ENCODE measurements at regions not wholly inside any gene's neighbourhood (a gene's known extent, or its start where the extent isn't known, plus 50 kb on each side); places are given as distances from the start of the nearest gene placed in this dataset.

GRCh38 chr12:92089559-92089958 is 56.1 kb downstream of the BTG1 start:
- DNase-seq (ENCODE audit: low spot score): no peak
- Mint-ChIP-seq H3K27ac (no peak overlapping the region), H3K4me1 (ENCODE audit: low read depth) (peaks cover 11% of the 10 kb centered on the region), H3K27me3 (ENCODE audit: low read depth) (no peaks in the 10 kb centered on the region), H3K36me3 (ENCODE audit: low read depth) (peaks cover 6% of the 10 kb centered on the region), H3K4me3 (no peak overlapping the region), H3K9me3 (no peaks in the 10 kb centered on the region)

DNA sequence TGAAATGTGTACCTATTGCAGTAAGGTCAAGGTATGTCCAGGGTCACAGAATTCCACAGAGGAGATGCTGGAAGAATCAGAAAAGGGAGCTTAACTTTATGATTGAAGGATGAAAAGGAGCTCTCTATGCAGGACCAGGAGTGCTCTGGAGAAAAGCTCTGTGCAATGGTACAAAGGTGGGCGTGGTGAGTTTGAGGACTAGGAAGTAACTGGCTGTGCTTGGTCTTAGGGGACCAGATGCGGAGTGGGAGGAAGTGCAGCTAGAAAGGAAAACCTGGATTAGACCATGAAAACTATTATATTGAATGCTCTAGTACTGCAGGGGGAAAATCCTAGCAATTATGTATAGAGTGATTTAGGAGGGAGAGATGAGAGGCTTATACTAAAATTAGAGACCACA is 56.8 kb downstream of the BTG1 start:
- Mint-ChIP-seq H3K4me3 (no peak overlapping the region), H3K27me3 (ENCODE audit: low read depth) (no peaks in the 10 kb centered on the region), H3K4me1 (ENCODE audit: low read depth) (peaks cover 9% of the 10 kb centered on the region), H3K36me3 (ENCODE audit: low read depth) (peaks cover 6% of the 10 kb centered on the region), H3K27ac (no peak overlapping the region), H3K9me3 (no peaks in the 10 kb centered on the region)
- DNase-seq (ENCODE audit: low spot score): no peak

DNA sequence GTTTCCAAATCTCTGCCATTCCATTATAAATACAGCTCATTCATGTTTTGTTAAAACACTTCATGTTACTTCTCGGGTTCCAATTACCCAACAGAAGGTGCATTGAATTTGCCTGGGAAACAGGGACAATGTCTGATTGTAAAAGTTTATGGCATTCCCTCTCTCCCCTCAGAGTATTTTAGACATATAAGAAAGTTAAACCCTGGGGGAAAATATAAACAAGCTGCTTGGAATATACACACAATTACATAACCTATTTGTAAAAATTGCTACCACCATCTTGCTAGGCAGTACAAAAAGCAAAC is 60.0 kb downstream of the BTG1 start:
- Mint-ChIP-seq H3K27ac (no peak overlapping the region), H3K9me3 (no peaks in the 10 kb centered on the region), H3K27me3 (ENCODE audit: low read depth) (no peaks in the 10 kb centered on the region), H3K4me1 (ENCODE audit: low read depth) (peaks cover 14% of the 10 kb centered on the region), H3K4me3 (no peak overlapping the region), H3K36me3 (ENCODE audit: low read depth) (peaks cover 6% of the 10 kb centered on the region)
- no peak for DNase-seq (ENCODE audit: low spot score)

GRCh38 chr12:92085040-92085735 is 60.5 kb downstream of the BTG1 start:
- Mint-ChIP-seq H3K27me3 (ENCODE audit: low read depth) (no peaks in the 10 kb centered on the region), H3K4me3 (no peak overlapping the region), H3K4me1 (ENCODE audit: low read depth) (peaks cover 19% of the 10 kb centered on the region), H3K27ac (no peak overlapping the region), H3K9me3 (no peaks in the 10 kb centered on the region), H3K36me3 (ENCODE audit: low read depth) (peaks cover 6% of the 10 kb centered on the region)
- no peak for DNase-seq (ENCODE audit: low spot score)

- DNase-seq (ENCODE audit: low spot score): no peak
- Mint-ChIP-seq H3K9me3 (no peaks in the 10 kb centered on the region), H3K27ac (peak overlapping the region; percentile 61), H3K4me1 (ENCODE audit: low read depth) (peaks cover 45% of the 10 kb centered on the region), H3K4me3 (peak overlapping the region; percentile 52), H3K36me3 (ENCODE audit: low read depth) (peaks cover 6% of the 10 kb centered on the region), H3K27me3 (ENCODE audit: low read depth) (no peaks in the 10 kb centered on the region)
These were observed 64.7 kb downstream of the BTG1 start for GRCh38 chr12:92080911-92081285.

- no peak overlapping the region for H3K27ac Mint-ChIP-seq
- no peak for DNase-seq (ENCODE audit: low spot score)
- H3K4me1 Mint-ChIP-seq (ENCODE audit: low read depth): peaks cover 48% of the 10 kb centered on the region
These were observed 66.6 kb downstream of the BTG1 start for GRCh38 chr12:92079054-92079385.

GRCh38 chr12:92078167-92079053 is 67.2 kb downstream of the BTG1 start:
- Mint-ChIP-seq H3K36me3 (ENCODE audit: low read depth) (no peaks in the 10 kb centered on the region), H3K4me1 (ENCODE audit: low read depth) (peaks cover 48% of the 10 kb centered on the region), H3K27me3 (ENCODE audit: low read depth) (no peaks in the 10 kb centered on the region), H3K27ac (no peak overlapping the region), H3K4me3 (no peak overlapping the region), H3K9me3 (no peaks in the 10 kb centered on the region)
- DNase-seq (ENCODE audit: low spot score): peak; percentile 33

More at GRCh38 chr12:92079054-92079385, 66.6 kb downstream of the BTG1 start:
- no peak overlapping the region for H3K4me3 Mint-ChIP-seq
- H3K27me3 Mint-ChIP-seq (ENCODE audit: low read depth): no peaks in the 10 kb centered on the region
- no peaks in the 10 kb centered on the region for H3K36me3 Mint-ChIP-seq (ENCODE audit: low read depth)
- H3K9me3 Mint-ChIP-seq: no peaks in the 10 kb centered on the region

DNA sequence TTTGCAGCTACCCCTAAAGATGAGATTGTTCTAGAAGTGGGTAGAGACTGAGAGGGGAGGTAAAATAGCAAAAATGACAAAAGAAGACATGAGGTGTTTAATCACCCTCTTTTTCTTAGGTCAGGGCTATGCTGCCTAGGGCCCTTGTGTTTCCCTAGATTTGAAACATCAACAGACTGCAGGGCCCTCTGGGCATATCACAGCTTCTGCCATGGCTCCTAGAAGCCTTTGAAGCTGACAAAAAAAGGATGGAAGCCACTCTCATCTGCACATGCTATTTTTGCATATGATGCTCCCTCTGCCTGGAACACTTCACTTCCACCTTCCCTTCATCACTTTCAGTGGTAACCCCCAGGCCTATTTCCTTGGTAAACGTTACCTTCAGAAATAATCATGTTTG is 68.1 kb downstream of the BTG1 start:
- H3K4me1 Mint-ChIP-seq (ENCODE audit: low read depth): peaks cover 48% of the 10 kb centered on the region
- peaks cover 4% of the 10 kb centered on the region for H3K36me3 Mint-ChIP-seq (ENCODE audit: low read depth)
- no peak overlapping the region for H3K27ac Mint-ChIP-seq

DNA sequence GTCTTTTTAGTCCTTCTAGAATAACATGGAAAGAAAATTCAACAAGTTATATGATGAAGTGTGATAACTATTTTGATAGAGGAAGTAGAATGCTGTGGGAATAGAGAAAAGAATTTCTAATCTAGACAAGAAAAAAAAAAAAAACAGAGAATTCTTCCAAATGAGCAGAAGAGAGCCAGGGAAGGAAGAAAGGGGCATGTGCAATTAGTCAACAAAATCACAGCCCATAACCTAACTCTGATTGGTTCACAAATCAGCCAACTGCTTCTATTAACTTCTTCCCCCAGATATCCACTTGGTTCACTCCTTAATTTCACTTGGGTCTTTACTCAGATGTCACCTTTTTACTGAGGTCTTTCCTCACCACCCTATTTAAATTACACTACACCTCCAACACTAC is 69.5 kb downstream of the BTG1 start:
- Mint-ChIP-seq H3K9me3 (peaks cover 6% of the 10 kb centered on the region), H3K4me3 (no peak overlapping the region), H3K27ac (no peak overlapping the region), H3K36me3 (ENCODE audit: low read depth) (peaks cover 5% of the 10 kb centered on the region), H3K27me3 (ENCODE audit: low read depth) (no peaks in the 10 kb centered on the region), H3K4me1 (ENCODE audit: low read depth) (peaks cover 47% of the 10 kb centered on the region)
- no peak for DNase-seq (ENCODE audit: low spot score)

More for the DNA sequence above, 68.1 kb downstream of the BTG1 start:
- Mint-ChIP-seq H3K27me3 (ENCODE audit: low read depth) (no peaks in the 10 kb centered on the region), H3K9me3 (peaks cover 6% of the 10 kb centered on the region), H3K4me3 (no peak overlapping the region)
- DNase-seq (ENCODE audit: low spot score): no peak

DNA sequence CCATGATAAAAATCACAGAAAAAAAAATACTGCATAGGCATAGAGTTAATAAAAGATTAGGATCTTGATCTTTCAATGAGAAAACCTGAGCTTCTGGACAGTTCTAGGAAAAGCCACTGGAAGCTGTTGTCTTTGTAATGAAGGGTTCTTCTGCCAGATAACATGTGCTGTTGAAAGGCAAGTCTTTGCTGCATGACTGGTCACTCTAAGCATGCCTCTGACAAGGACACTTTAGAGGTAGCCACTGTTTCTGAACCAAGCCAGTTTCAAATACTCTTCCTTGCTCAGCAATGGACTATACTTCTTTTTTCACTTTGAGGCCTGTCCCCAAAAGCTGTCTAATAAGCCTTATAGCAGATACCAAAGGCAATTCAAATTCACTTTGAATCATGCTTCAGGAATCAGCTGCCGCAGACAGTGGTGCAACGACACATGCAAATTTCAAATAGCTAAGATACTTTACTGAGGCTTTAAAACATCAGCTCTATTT is 70.2 kb downstream of the BTG1 start:
- Mint-ChIP-seq H3K4me1 (ENCODE audit: low read depth) (peaks cover 40% of the 10 kb centered on the region), H3K36me3 (ENCODE audit: low read depth) (peaks cover 5% of the 10 kb centered on the region), H3K27me3 (ENCODE audit: low read depth) (no peaks in the 10 kb centered on the region), H3K9me3 (peaks cover 6% of the 10 kb centered on the region), H3K4me3 (no peak overlapping the region), H3K27ac (no peak overlapping the region)
- DNase-seq (ENCODE audit: low spot score): no peak

DNA sequence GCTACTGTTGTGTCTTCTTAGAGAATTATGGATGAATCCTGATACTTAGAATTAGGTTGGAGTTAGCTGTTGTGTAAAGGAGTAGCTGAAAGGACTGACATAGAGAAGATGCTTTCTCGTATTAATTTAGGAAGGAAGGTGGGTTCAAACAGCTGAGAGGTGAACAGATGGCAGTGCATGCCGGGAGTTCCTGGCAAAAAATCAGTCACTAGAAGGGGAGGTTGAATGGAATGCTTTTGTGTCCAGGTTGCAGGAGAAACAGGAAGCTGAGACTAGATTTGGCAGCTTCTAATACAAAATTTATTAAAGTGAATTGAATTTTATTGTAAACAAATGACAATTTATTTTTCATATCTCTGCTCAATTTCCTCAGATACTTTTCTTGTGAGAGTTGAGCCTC is 70.8 kb downstream of the BTG1 start:
- Mint-ChIP-seq H3K36me3 (ENCODE audit: low read depth) (peaks cover 5% of the 10 kb centered on the region), H3K4me1 (ENCODE audit: low read depth) (peaks cover 35% of the 10 kb centered on the region), H3K9me3 (peaks cover 6% of the 10 kb centered on the region), H3K27ac (no peak overlapping the region), H3K4me3 (no peak overlapping the region), H3K27me3 (ENCODE audit: low read depth) (no peaks in the 10 kb centered on the region)
- DNase-seq (ENCODE audit: low spot score): no peak

- Mint-ChIP-seq H3K27me3 (ENCODE audit: low read depth) (no peaks in the 10 kb centered on the region), H3K4me3 (no peak overlapping the region), H3K36me3 (ENCODE audit: low read depth) (peaks cover 5% of the 10 kb centered on the region), H3K9me3 (peaks cover 6% of the 10 kb centered on the region), H3K27ac (no peak overlapping the region), H3K4me1 (ENCODE audit: low read depth) (peaks cover 28% of the 10 kb centered on the region)
- DNase-seq (ENCODE audit: low spot score): peak; percentile 35
These were observed 72.6 kb downstream of the BTG1 start for GRCh38 chr12:92073094-92073493.

- Mint-ChIP-seq H3K4me1 (ENCODE audit: low read depth) (peaks cover 21% of the 10 kb centered on the region), H3K4me3 (no peak overlapping the region), H3K27me3 (ENCODE audit: low read depth) (no peaks in the 10 kb centered on the region), H3K27ac (no peak overlapping the region), H3K36me3 (ENCODE audit: low read depth) (peaks cover 5% of the 10 kb centered on the region), H3K9me3 (peaks cover 6% of the 10 kb centered on the region)
- DNase-seq (ENCODE audit: low spot score): no peak
These were observed 73.5 kb downstream of the BTG1 start for GRCh38 chr12:92072112-92072511.

GRCh38 chr12:92070864-92071445 is 74.7 kb downstream of the BTG1 start:
- H3K4me3 Mint-ChIP-seq: no peak overlapping the region
- H3K36me3 Mint-ChIP-seq (ENCODE audit: low read depth): peaks cover 5% of the 10 kb centered on the region
- no peak overlapping the region for H3K27ac Mint-ChIP-seq
- peaks cover 12% of the 10 kb centered on the region for H3K4me1 Mint-ChIP-seq (ENCODE audit: low read depth)
- H3K27me3 Mint-ChIP-seq (ENCODE audit: low read depth): no peaks in the 10 kb centered on the region
- no peak for DNase-seq (ENCODE audit: low spot score)
- H3K9me3 Mint-ChIP-seq: peaks cover 6% of the 10 kb centered on the region

Data from T-helper 2 cell treated with Interferon-gamma antibody and Interleukin-4, amounts not matched to agents 5 μg/mL and 100 μg/mL, for 36 hours (primary cell).